ENCODE measurements at regions not wholly inside any gene's neighbourhood (a gene's known extent, or its start where the extent isn't known, plus 50 kb on each side); places are given as distances from the start of the nearest gene placed in this dataset.

- Histone ChIP-seq H3K27me3 (no peaks in the 10 kb centered on the region), H3K4me1 (no peaks in the 10 kb centered on the region), H3K36me3 (no peaks in the 10 kb centered on the region), H3K4me3 (no peak overlapping the region), H3K27ac (no peak overlapping the region), H3K9me3 (peaks cover 0 to 18% (median 5%) of the 10 kb centered on the region in 12 donors)
- DNase-seq (no peak), ATAC-seq (no peak)
- intact Hi-C loops (cut with DNase I) = no loop called here
- WGBS, 4 donors = 86 to 99% (median 93%) methylated on average over 1 of the region's 1 CpG
- TF ChIP-seq POLR2A (IDR thresholded peaks at IDR 0.05) = no peak
- TF ChIP-seq, protein P1, sequence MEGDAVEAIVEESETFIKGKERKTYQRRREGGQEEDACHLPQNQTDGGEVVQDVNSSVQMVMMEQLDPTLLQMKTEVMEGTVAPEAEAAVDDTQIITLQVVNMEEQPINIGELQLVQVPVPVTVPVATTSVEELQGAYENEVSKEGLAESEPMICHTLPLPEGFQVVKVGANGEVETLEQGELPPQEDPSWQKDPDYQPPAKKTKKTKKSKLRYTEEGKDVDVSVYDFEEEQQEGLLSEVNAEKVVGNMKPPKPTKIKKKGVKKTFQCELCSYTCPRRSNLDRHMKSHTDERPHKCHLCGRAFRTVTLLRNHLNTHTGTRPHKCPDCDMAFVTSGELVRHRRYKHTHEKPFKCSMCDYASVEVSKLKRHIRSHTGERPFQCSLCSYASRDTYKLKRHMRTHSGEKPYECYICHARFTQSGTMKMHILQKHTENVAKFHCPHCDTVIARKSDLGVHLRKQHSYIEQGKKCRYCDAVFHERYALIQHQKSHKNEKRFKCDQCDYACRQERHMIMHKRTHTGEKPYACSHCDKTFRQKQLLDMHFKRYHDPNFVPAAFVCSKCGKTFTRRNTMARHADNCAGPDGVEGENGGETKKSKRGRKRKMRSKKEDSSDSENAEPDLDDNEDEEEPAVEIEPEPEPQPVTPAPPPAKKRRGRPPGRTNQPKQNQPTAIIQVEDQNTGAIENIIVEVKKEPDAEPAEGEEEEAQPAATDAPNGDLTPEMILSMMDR (IDR thresholded peaks at IDR 0.05) = no peak
Measured at GRCh38 chr12:17918013-17918412, 172.0 kb downstream of the RERGL start.

- no peaks in the 10 kb centered on the region for H3K36me3 ChIP-seq
- H3K27me3 ChIP-seq = no peaks in the 10 kb centered on the region
- intact Hi-C loops (cut with DNase I) = loop anchor here in 1 of 10 donors (5.0 kb wide), 1 partner anchor 107 kb away; no protein-coding TSS in a partner anchor
- no peak for DNase-seq
- H3K9me3 ChIP-seq = peaks cover 0 to 23% (median 2%) of the 10 kb centered on the region in 12 donors
- H3K4me3 ChIP-seq = no peak overlapping the region
- no peaks in the 10 kb centered on the region for H3K4me1 ChIP-seq
- no peak for TF ChIP-seq POLR2A (IDR thresholded peaks at IDR 0.05)
- TF ChIP-seq, protein P1 (IDR thresholded peaks at IDR 0.05) = no peak
- H3K27ac ChIP-seq = no peak overlapping the region
- 84 to 97% (median 91%) methylated on average over 1 of the region's 1 CpG for WGBS, 4 donors
- ATAC-seq = no peak
Measured at GRCh38 chr12:17884581-17884980, 205.4 kb downstream of the RERGL start.

- no peaks in the 10 kb centered on the region for H3K36me3 ChIP-seq
- H3K27me3 ChIP-seq = no peaks in the 10 kb centered on the region
- H3K27ac ChIP-seq = no peak overlapping the region
- peaks cover 0 to 25% (median 2%) of the 10 kb centered on the region in 12 donors for H3K9me3 ChIP-seq
- no peak for TF ChIP-seq POLR2A (IDR thresholded peaks at IDR 0.05)
- TF ChIP-seq, protein P1 (IDR thresholded peaks at IDR 0.05) = no peak
- WGBS, 4 donors = 36 to 63% (median 54%) methylated on average over 1 of the region's 1 CpG
- H3K4me3 ChIP-seq = no peak overlapping the region
- DNase-seq (no peak), ATAC-seq (no peak)
- H3K4me1 ChIP-seq = no peaks in the 10 kb centered on the region
- intact Hi-C loops (cut with DNase I) = no loop called here
Measured at GRCh38 chr12:17878714-17879113, 211.3 kb downstream of the RERGL start.

DNA sequence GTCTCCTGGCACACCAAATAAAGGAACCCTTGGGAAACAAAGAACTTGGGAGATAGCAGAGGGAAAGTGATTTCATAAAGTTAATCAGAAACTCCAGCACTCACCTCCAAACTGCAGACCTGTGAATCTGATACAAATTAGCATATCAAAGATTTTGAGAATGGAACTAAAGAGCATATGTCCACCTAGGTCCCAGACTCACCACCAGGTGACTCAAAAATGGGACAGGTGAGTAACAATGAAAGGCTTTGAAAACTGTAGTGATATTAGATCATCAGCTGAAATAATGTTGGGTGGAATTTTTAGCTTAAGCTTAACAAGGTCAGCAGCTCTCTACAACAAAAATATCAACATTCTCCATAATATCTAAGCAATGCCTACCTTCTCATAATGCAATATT, 214.8 kb downstream of the RERGL start:
- peaks cover 0 to 22% (median 0%) of the 10 kb centered on the region in 12 donors for H3K9me3 ChIP-seq
- no peaks in the 10 kb centered on the region for H3K4me1 ChIP-seq
- no peak overlapping the region for H3K4me3 ChIP-seq
- no peak for ATAC-seq
- H3K27ac ChIP-seq = no peak overlapping the region
- no peaks in the 10 kb centered on the region for H3K36me3 ChIP-seq
- no peak for DNase-seq
- no peak for TF ChIP-seq POLR2A (IDR thresholded peaks at IDR 0.05)
- TF ChIP-seq, protein P1 (IDR thresholded peaks at IDR 0.05) = no peak
- intact Hi-C loops (cut with DNase I) = no loop called here
- no peaks in the 10 kb centered on the region for H3K27me3 ChIP-seq
